ENCODE measurements at regions not wholly inside any gene's neighbourhood (a gene's known extent, or its start where the extent isn't known, plus 50 kb on each side); places are given as distances from the start of the nearest gene placed in this dataset.

DNA sequence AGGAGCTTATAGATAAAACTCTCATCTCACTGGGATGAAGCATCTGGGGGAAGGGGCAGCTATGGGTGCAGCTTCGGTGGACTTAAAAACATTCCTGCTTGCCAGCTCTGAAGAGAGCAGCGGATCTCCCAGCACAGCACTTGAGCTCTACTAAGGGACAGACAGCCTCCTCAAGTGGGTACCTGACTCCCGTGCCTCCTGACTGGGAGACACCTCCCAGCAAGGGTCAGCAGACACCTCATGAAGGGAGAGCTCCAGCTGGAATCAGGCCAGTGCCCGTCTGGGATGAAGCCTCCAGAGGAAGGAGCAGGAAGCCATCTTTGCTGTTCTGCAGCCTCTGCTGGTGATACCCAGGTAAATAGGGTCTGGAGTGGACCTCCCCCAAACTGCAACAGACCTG is 345.2 kb upstream of the SYT1 start:
- TF ChIP-seq, protein P1, sequence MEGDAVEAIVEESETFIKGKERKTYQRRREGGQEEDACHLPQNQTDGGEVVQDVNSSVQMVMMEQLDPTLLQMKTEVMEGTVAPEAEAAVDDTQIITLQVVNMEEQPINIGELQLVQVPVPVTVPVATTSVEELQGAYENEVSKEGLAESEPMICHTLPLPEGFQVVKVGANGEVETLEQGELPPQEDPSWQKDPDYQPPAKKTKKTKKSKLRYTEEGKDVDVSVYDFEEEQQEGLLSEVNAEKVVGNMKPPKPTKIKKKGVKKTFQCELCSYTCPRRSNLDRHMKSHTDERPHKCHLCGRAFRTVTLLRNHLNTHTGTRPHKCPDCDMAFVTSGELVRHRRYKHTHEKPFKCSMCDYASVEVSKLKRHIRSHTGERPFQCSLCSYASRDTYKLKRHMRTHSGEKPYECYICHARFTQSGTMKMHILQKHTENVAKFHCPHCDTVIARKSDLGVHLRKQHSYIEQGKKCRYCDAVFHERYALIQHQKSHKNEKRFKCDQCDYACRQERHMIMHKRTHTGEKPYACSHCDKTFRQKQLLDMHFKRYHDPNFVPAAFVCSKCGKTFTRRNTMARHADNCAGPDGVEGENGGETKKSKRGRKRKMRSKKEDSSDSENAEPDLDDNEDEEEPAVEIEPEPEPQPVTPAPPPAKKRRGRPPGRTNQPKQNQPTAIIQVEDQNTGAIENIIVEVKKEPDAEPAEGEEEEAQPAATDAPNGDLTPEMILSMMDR (conservative IDR thresholded peaks at IDR 0.05; ENCODE audit: low read depth, low read length) = no peak
- DNase-seq (ENCODE audit: low read depth) = no peak
- H3K4me3 ChIP-seq (ENCODE audit: low read depth, low read length) = no peak overlapping the region

- TF ChIP-seq, protein P1 (conservative IDR thresholded peaks at IDR 0.05; ENCODE audit: low read depth, low read length) = no peak
- no peak overlapping the region for H3K4me3 ChIP-seq (ENCODE audit: low read depth, low read length)
- no peak for DNase-seq (ENCODE audit: low read depth)
These were observed 334.3 kb upstream of the SYT1 start for GRCh38 chr12:78530100-78530765.

DNA sequence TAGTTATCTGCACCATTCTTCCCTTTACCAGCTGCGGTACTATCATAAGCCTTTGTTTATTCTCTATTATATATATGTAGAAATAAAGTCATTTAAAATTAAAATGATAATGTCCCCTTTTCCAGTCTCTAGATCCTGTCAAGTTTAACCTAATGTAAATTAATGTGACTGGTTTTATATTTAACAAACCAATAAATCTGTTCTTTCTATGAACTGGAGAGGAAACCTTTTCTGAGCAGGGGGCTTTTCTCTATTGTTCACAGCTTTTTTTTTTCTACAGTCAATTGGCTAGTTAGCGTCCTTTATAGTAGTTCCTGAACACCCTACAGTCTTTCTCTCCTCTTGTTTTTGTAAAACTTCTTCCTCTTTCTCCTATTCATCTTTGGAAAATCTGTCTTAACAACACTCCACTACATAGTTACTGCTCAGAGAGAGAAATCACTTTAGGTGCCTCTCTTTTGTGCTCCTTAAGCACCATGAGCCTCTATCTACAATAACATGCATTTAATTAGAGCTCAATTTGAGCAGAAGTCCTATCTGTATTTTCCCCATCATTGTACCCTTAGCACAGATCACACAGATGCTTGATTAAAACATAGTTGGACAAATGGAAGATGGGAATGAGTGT is 332.6 kb upstream of the SYT1 start:
- DNase-seq (ENCODE audit: low read depth) = no peak
- TF ChIP-seq, protein P1 (conservative IDR thresholded peaks at IDR 0.05; ENCODE audit: low read depth, low read length) = no peak
- no peak overlapping the region for H3K4me3 ChIP-seq (ENCODE audit: low read depth, low read length)

DNA sequence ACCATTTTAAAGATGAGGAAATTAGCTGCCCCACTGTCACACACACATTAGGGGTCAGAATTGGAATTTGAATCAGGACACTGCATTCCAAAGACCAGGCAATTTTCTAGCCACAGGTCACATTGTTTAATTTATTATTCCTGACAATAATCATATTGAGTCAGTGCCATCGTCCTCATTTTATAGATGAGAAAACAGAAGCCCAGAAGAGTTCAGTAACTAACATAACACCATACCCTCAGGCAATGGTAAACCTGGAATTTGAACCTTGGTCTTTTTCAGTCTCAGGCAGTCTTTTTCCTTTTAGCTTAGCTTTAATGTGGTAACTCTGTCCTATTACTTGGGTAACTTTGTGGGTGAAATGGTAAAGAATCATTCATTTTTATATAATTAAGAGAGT is 330.3 kb upstream of the SYT1 start:
- no peak for DNase-seq (ENCODE audit: low read depth)
- TF ChIP-seq, protein P1 (conservative IDR thresholded peaks at IDR 0.05; ENCODE audit: low read depth, low read length) = no peak
- H3K4me3 ChIP-seq (ENCODE audit: low read depth, low read length) = no peak overlapping the region

DNA sequence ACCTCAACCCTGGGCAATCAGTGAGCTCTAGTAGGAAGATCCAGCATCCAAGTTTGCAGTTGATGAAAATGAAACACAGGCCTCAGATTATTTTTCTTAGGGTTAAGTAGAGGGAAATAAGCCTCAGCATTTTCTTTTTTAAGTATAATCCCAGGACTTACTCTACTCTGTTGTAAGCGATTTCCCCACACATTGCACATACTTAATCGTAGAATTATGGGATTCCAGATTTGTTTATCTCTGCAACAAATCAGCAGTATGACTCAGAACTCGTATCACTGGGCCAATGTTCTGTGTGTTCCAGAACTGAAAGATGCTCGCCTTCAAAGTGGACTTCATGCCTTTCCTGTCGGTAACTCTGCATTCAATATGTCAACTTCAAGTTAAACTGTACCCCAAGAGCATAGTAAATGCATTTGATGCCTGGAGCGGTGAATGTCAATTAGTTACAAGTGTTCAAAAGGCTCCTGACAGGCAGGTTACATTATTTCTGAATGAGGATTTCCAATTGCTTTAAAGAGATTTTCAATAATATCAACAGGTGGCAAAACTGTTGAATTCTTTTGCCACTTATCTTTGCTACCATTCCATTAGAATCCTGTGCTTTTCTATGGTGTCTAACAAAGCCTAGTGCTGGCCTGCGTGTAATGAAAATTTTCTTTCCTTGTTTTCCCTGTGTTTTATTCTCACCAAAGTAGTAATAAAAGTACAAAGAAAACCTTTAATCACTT is 323.8 kb upstream of the SYT1 start:
- no peak overlapping the region for H3K4me3 ChIP-seq (ENCODE audit: low read depth, low read length)
- TF ChIP-seq, protein P1 (conservative IDR thresholded peaks at IDR 0.05; ENCODE audit: low read depth, low read length) = no peak
- DNase-seq (ENCODE audit: low read depth) = no peak

DNA sequence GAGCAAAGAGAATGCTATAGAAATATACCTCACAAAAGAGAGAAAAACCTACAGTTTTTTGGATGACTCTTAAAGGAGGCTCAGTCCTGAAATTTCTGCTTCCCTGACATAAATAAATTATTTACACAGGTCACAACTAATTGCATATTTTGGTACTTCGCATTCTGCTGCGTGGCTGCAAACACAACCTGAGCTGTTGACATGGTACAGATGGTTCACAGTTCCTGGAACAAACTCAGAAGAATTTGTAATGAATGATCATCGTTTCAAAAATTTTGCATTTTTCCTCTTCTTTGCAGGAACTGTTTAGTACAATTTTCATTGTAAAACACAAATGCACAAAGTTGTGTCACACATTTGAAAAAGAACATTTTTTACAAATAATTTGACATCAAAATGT is 313.7 kb upstream of the SYT1 start:
- no peak for DNase-seq (ENCODE audit: low read depth)
- TF ChIP-seq, protein P1 (conservative IDR thresholded peaks at IDR 0.05; ENCODE audit: low read depth, low read length) = no peak
- no peak overlapping the region for H3K4me3 ChIP-seq (ENCODE audit: low read depth, low read length)
